Nephron progenitor cell (in vitro differentiated cells): ENCODE measurements at regions not wholly inside any gene's neighbourhood (a gene's known extent, or its start where the extent isn't known, plus 50 kb on each side); places are given as distances from the start of the nearest gene placed in this dataset.
"Not testable (repeated sequence)": the region's sequence is repeated elsewhere in the genome, so short reads cannot be mapped to it uniquely, and the experiment has no call there.

Experiments used
- DNase-seq: peaks from one replicate; pipeline ENCODE4 v3.0.0; 2021
- H3K27ac Mint-ChIP-seq: 2 replicates; pipeline ENCODE4 v1.8.0; 2021; ENCODE audit warnings: mild to moderate bottlenecking, moderate library complexity, mixed read lengths
- H3K27me3 Mint-ChIP-seq: 2 replicates; pipeline ENCODE4 v1.8.0; 2021; ENCODE audit warnings: mild to moderate bottlenecking, low read depth, mixed read lengths; ENCODE audit not compliant: poor library complexity
- H3K36me3 Mint-ChIP-seq: 2 replicates; pipeline ENCODE4 v1.8.0; 2021; ENCODE audit warnings: low read depth, mixed read lengths
- H3K4me1 Mint-ChIP-seq: 2 replicates; pipeline ENCODE4 v1.8.0; 2021; ENCODE audit warnings: mixed read lengths
- H3K4me3 Mint-ChIP-seq: 2 replicates; pipeline ENCODE4 v1.8.0; 2021; ENCODE audit warnings: mild to moderate bottlenecking, moderate library complexity, mixed read lengths
- H3K9me3 Mint-ChIP-seq: 2 replicates; pipeline ENCODE4 v1.8.0; 2021; ENCODE audit warnings: mild to moderate bottlenecking, moderate library complexity, mixed read lengths
- CTCF ChIP-seq: fragments of 200-600 bp; sonication (generic); IDR thresholded peaks from 2 replicates; pipeline ENCODE4 v1.5.0; 2021; ENCODE audit warnings: antibody characterized with exemption

GRCh38 chr19:23541991-23542390, 145.0 kb downstream of the ZNF675 start:
- no peak overlapping the region for H3K27ac Mint-ChIP-seq
- H3K27me3 Mint-ChIP-seq = no peaks in the 10 kb centered on the region
- H3K36me3 Mint-ChIP-seq = no peaks in the 10 kb centered on the region
- peaks cover 83% of the 10 kb centered on the region for H3K9me3 Mint-ChIP-seq
- H3K4me1 Mint-ChIP-seq = no peaks in the 10 kb centered on the region
- no peak for DNase-seq
- no peak overlapping the region for H3K4me3 Mint-ChIP-seq
- no peak for TF ChIP-seq CTCF

GRCh38 chr19:23540180-23540579, 144.9 kb upstream of the ZNF91 start:
- H3K9me3 Mint-ChIP-seq = peaks cover 80% of the 10 kb centered on the region
- H3K27me3 Mint-ChIP-seq, H3K4me1 Mint-ChIP-seq, H3K36me3 Mint-ChIP-seq, DNase-seq, H3K27ac Mint-ChIP-seq, H3K4me3 Mint-ChIP-seq: not testable (repeated sequence)

- peaks cover 80% of the 10 kb centered on the region for H3K9me3 Mint-ChIP-seq
- no peak for TF ChIP-seq CTCF
- H3K4me3 Mint-ChIP-seq = no peak overlapping the region
- no peaks in the 10 kb centered on the region for H3K4me1 Mint-ChIP-seq
- no peak for DNase-seq
- H3K36me3 Mint-ChIP-seq = no peaks in the 10 kb centered on the region
- H3K27ac Mint-ChIP-seq = no peak overlapping the region
- H3K27me3 Mint-ChIP-seq = no peaks in the 10 kb centered on the region
Observed at GRCh38 chr19:23539499-23539898, 144.2 kb upstream of the ZNF91 start.

- H3K4me3 Mint-ChIP-seq, H3K36me3 Mint-ChIP-seq: not testable (repeated sequence)
- peaks cover 80% of the 10 kb centered on the region for H3K9me3 Mint-ChIP-seq
Observed at GRCh38 chr19:23537136-23537535, 141.9 kb upstream of the ZNF91 start.

GRCh38 chr19:23536341-23536740, 141.1 kb upstream of the ZNF91 start:
- H3K9me3 Mint-ChIP-seq = peaks cover 80% of the 10 kb centered on the region
- not testable (repeated sequence) for H3K4me3 Mint-ChIP-seq, DNase-seq

More at GRCh38 chr19:23537136-23537535, 141.9 kb upstream of the ZNF91 start:
- not testable (repeated sequence) for H3K27ac Mint-ChIP-seq, DNase-seq, H3K27me3 Mint-ChIP-seq, H3K4me1 Mint-ChIP-seq

GRCh38 chr19:23535901-23536300, 140.6 kb upstream of the ZNF91 start:
- H3K27me3 Mint-ChIP-seq, H3K27ac Mint-ChIP-seq, H3K4me3 Mint-ChIP-seq, H3K36me3 Mint-ChIP-seq, DNase-seq, H3K4me1 Mint-ChIP-seq: not testable (repeated sequence)
- H3K9me3 Mint-ChIP-seq = peaks cover 79% of the 10 kb centered on the region

More at GRCh38 chr19:23536341-23536740, 141.1 kb upstream of the ZNF91 start:
- not testable (repeated sequence) for H3K36me3 Mint-ChIP-seq, H3K27me3 Mint-ChIP-seq, H3K27ac Mint-ChIP-seq, H3K4me1 Mint-ChIP-seq

- H3K4me1 Mint-ChIP-seq, DNase-seq: not testable (repeated sequence)
Observed at GRCh38 chr19:23533441-23533840, 138.2 kb upstream of the ZNF91 start.

GRCh38 chr19:23531976-23532375, 136.7 kb upstream of the ZNF91 start:
- no peak overlapping the region for H3K4me3 Mint-ChIP-seq
- H3K27me3 Mint-ChIP-seq = peaks cover 2% of the 10 kb centered on the region
- H3K4me1 Mint-ChIP-seq = no peaks in the 10 kb centered on the region
- H3K9me3 Mint-ChIP-seq = peaks cover 91% of the 10 kb centered on the region
- no peak for DNase-seq
- TF ChIP-seq CTCF = no peak
- H3K36me3 Mint-ChIP-seq = no peaks in the 10 kb centered on the region
- H3K27ac Mint-ChIP-seq = no peak overlapping the region

More at GRCh38 chr19:23533441-23533840, 138.2 kb upstream of the ZNF91 start:
- H3K36me3 Mint-ChIP-seq, H3K4me3 Mint-ChIP-seq, H3K27ac Mint-ChIP-seq, H3K27me3 Mint-ChIP-seq: not testable (repeated sequence)
- peaks cover 89% of the 10 kb centered on the region for H3K9me3 Mint-ChIP-seq
